H4 (cell line): ENCODE measurements at regions not wholly inside any gene's neighbourhood (a gene's known extent, or its start where the extent isn't known, plus 50 kb on each side); places are given as distances from the start of the nearest gene placed in this dataset.
"Not testable (repeated sequence)": the region's sequence is repeated elsewhere in the genome, so short reads cannot be mapped to it uniquely, and the experiment has no call there.

Source experiments
- DNase-seq: peaks from one replicate; pipeline ENCODE4 v3.0.0-alpha.2; 2015; ENCODE audit warnings: low spot score

GRCh38 chr2:234249034-234249735, 198.7 kb downstream of the SPP2 start:
- DNase-seq, result no peak

- not testable (repeated sequence) for DNase-seq
These were observed 197.8 kb downstream of the SPP2 start for GRCh38 chr2:234248213-234248710.

GRCh38 chr2:234247453-234248180, 197.1 kb downstream of the SPP2 start:
- DNase-seq, result no peak

GRCh38 chr2:234245945-234246344, 195.4 kb downstream of the SPP2 start:
- DNase-seq, result peak; percentile 90

GRCh38 chr2:234243871-234244565, 193.5 kb downstream of the SPP2 start:
- DNase-seq, result peak; percentile 31

GRCh38 chr2:234242459-234242836, 191.9 kb downstream of the SPP2 start:
- DNase-seq, result no peak

- DNase-seq, result peak; percentile 43
These were observed 191.4 kb downstream of the SPP2 start for GRCh38 chr2:234241656-234242458.

- DNase-seq, result no peak
These were observed 190.4 kb downstream of the SPP2 start for GRCh38 chr2:234240917-234241316.

- no peak for DNase-seq
These were observed 184.7 kb downstream of the SPP2 start for GRCh38 chr2:234235191-234235590.

GRCh38 chr2:234231460-234231859, 181.0 kb downstream of the SPP2 start:
- DNase-seq, result no peak

GRCh38 chr2:234219046-234219310, 168.5 kb downstream of the SPP2 start:
- DNase-seq, result no peak

- DNase-seq, result no peak
These were observed 168.0 kb downstream of the SPP2 start for GRCh38 chr2:234218266-234219045.

- DNase-seq, result no peak
These were observed 162.0 kb downstream of the SPP2 start for GRCh38 chr2:234212534-234212933.

- no peak for DNase-seq
These were observed 161.3 kb downstream of the SPP2 start for GRCh38 chr2:234211797-234212196.

- DNase-seq, result no peak
These were observed 156.2 kb downstream of the SPP2 start for GRCh38 chr2:234206738-234207137.

- DNase-seq, result no peak
These were observed 154.0 kb downstream of the SPP2 start for GRCh38 chr2:234204480-234204879.

- peak; percentile 90 for DNase-seq
These were observed 152.9 kb downstream of the SPP2 start for GRCh38 chr2:234203135-234203984.

GRCh38 chr2:234202601-234203000, 152.1 kb downstream of the SPP2 start:
- no peak for DNase-seq

- DNase-seq, result no peak
These were observed 149.5 kb downstream of the SPP2 start for GRCh38 chr2:234199996-234200395.

- DNase-seq, result no peak
These were observed 148.5 kb downstream of the SPP2 start for GRCh38 chr2:234198976-234199375.
